Uterus (tissue), 3 donors: ENCODE measurements at regions not wholly inside any gene's neighbourhood (a gene's known extent, or its start where the extent isn't known, plus 50 kb on each side); places are given as distances from the start of the nearest gene placed in this dataset.

Experiments
- DNase-seq, 2 donors: peaks; one replicate each; pipeline ENCODE4 v3.0.0-alpha.2; 2019 to 2020
- H3K27ac ChIP-seq, 2 donors: fragments of 200-600 bp; sonication (generic); 1 replicate in 1 of 2; 2 replicates in 1 of 2; pipeline ENCODE4 v1.5.1; 2016 to 2018
- H3K27me3 ChIP-seq, 2 donors: fragments of 200-600 bp; sonication (generic); one replicate each; pipeline ENCODE4 v1.5.1; 2018 to 2019; ENCODE audit warnings: control low read depth in 1 of 2
- H3K36me3 ChIP-seq, 2 donors: fragments of 200-600 bp; sonication (generic); one replicate each; pipeline ENCODE4 v1.5.1; 2019; ENCODE audit warnings: control low read depth in 1 of 2
- H3K4me1 ChIP-seq, 2 donors: fragments of 200-600 bp; sonication (generic); one replicate each; pipeline ENCODE4 v1.5.1; 2018 to 2019; ENCODE audit warnings: control low read depth in 1 of 2
- H3K4me3 ChIP-seq, 2 donors: fragments of 200-600 bp; sonication (generic); 1 replicate in 1 of 2; 2 replicates in 1 of 2; pipeline ENCODE4 v1.5.1; 2018 to 2019; ENCODE audit warnings: mild to moderate bottlenecking in 1 of 2
- H3K9me3 ChIP-seq, 2 donors: fragments of 200-600 bp; sonication (generic); one replicate each; pipeline ENCODE4 v1.5.1; 2019; ENCODE audit warnings: control low read depth in 1 of 2
- POLR2A ChIP-seq, 2 donors: fragments of 450-650 bp; IDR thresholded peaks; one replicate each; pipeline ENCODE4 v1.6.1; 2016; ENCODE audit warnings: antibody characterized with exemption in 2 of 2, mild to moderate bottlenecking in 1 of 2, moderate library complexity in 1 of 2
- intact Hi-C: fragments of 100-400 bp; cut with DNase I; formaldehyde crosslinking; loops from one replicate; pipeline ENCODE4 v1.15.1; 2023; ENCODE audit warnings: low total_unique reads
- TF ChIP-seq, protein P1 (sequence below), 4 experiments: fragments of 200-600 bp in 2 of 4; fragments of 450-650 bp in 2 of 4; sonication (generic) in 2 of 4; IDR thresholded peaks; one replicate each; pipeline ENCODE4 v1.5.1; 2016 to 2019; ENCODE audit warnings: antibody characterized with exemption in 4 of 4, mild to moderate bottlenecking in 2 of 4, moderate library complexity in 1 of 4
- donor health status: DM: yes; HTN: yes; CAD: no.

DNA sequence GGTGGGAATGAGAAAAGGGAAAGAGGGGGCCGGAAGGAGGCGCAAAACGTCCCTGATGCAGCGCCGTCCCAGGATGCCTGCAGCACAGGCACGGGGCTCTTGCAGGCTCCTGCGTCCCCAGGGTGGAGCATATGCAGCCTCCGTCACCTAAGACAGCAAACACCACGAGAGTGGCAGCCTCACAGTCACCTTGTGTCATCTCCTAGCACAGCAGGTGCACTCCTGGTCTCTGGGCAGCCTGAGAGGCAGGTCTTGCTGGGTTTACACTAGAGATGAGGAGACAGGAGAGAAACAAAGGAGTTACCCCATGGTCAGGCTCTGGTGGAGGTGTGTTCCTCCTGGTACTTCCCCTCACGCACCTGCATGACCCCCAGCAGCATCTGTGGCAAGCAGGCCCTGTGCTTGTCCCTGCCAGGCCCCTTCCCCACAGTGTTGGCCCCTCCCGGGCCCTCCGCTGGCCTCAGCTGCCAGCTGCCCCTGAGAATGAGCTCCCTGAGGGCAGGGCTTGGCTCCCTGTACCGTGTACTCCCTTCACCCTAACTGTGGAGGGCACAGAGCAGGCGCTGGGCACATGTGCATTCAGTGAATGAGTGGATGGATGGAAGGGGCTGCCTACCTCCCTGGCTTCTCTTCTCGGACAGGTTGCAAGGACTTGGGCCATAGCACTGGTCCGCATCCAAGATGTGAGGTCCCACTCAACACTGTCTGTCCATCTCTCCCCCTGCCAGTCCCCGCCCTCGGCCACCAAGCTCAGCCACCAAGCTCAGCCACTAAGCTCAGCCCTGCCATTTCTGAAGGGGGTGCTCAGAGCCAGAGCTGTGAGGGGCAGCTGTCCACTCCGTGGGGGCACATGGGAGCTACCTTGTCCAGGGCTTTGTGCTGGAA is 988.6 kb downstream of the BRD1 start:
- Histone ChIP-seq H3K27ac (no peak overlapping the region), H3K4me1 (no peaks in the 10 kb centered on the region), H3K9me3 (no peaks in the 10 kb centered on the region), H3K36me3 (no peaks in the 10 kb centered on the region), H3K4me3 (no peak overlapping the region), H3K27me3 (no peaks in the 10 kb centered on the region)
- TF ChIP-seq, protein P1, sequence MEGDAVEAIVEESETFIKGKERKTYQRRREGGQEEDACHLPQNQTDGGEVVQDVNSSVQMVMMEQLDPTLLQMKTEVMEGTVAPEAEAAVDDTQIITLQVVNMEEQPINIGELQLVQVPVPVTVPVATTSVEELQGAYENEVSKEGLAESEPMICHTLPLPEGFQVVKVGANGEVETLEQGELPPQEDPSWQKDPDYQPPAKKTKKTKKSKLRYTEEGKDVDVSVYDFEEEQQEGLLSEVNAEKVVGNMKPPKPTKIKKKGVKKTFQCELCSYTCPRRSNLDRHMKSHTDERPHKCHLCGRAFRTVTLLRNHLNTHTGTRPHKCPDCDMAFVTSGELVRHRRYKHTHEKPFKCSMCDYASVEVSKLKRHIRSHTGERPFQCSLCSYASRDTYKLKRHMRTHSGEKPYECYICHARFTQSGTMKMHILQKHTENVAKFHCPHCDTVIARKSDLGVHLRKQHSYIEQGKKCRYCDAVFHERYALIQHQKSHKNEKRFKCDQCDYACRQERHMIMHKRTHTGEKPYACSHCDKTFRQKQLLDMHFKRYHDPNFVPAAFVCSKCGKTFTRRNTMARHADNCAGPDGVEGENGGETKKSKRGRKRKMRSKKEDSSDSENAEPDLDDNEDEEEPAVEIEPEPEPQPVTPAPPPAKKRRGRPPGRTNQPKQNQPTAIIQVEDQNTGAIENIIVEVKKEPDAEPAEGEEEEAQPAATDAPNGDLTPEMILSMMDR (IDR thresholded peaks at IDR 0.05) = no peak
- TF ChIP-seq POLR2A (IDR thresholded peaks at IDR 0.05) = no peak
- no peak for DNase-seq
- intact Hi-C loops = no loop called here

- Histone ChIP-seq H3K4me1 (no peaks in the 10 kb centered on the region), H3K4me3 (no peak overlapping the region), H3K27me3 (no peaks in the 10 kb centered on the region), H3K9me3 (no peaks in the 10 kb centered on the region), H3K36me3 (no peaks in the 10 kb centered on the region), H3K27ac (no peak overlapping the region)
- intact Hi-C loops = no loop called here
- no peak for TF ChIP-seq POLR2A (IDR thresholded peaks at IDR 0.05)
- TF ChIP-seq, protein P1 (IDR thresholded peaks at IDR 0.05) = no peak
- DNase-seq = no peak
Measured at GRCh38 chr22:48838376-48838775, 989.3 kb downstream of the BRD1 start.

DNA sequence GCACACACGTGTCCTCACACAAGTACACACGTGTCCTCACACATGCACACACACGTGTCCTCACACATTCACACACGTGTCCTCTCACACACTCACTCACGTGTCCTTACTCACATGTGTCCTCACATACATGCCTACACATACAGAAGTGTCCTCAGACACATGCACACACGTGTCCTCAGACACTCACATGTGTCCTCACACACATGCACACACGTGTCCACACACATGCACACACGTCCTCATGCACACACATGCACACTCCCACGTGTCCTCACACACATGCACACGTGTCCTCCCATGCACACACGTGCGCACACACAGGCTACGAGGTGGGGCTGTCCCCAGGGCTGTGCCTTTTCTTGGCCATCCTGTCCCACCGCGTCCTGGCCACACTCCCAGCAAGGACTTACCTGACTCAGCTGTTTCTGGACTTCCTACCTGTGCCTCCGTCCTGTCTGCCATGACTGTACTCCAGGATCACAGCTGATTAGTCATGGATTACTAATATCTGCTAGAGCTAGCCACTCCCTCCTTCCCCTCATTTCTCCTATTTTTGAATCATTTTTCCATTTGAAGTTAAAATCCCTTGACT is 990.2 kb downstream of the BRD1 start:
- no peaks in the 10 kb centered on the region for H3K36me3 ChIP-seq
- H3K27me3 ChIP-seq = no peaks in the 10 kb centered on the region
- no peak for TF ChIP-seq POLR2A (IDR thresholded peaks at IDR 0.05)
- TF ChIP-seq, protein P1 (IDR thresholded peaks at IDR 0.05) = no peak
- H3K9me3 ChIP-seq = no peaks in the 10 kb centered on the region
- H3K4me3 ChIP-seq = no peak overlapping the region
- DNase-seq = no peak
- intact Hi-C loops = no loop called here
- H3K4me1 ChIP-seq = no peaks in the 10 kb centered on the region
- H3K27ac ChIP-seq = no peak overlapping the region

GRCh38 chr22:48836673-48837340 is 990.9 kb downstream of the BRD1 start:
- H3K9me3 ChIP-seq = no peaks in the 10 kb centered on the region
- no peaks in the 10 kb centered on the region for H3K27me3 ChIP-seq
- no peak for DNase-seq
- intact Hi-C loops = no loop called here
- H3K4me1 ChIP-seq = no peaks in the 10 kb centered on the region
- H3K27ac ChIP-seq = no peak overlapping the region
- H3K36me3 ChIP-seq = no peaks in the 10 kb centered on the region
- H3K4me3 ChIP-seq = no peak overlapping the region
- TF ChIP-seq POLR2A (IDR thresholded peaks at IDR 0.05) = no peak
- TF ChIP-seq, protein P1 (IDR thresholded peaks at IDR 0.05) = no peak
